ENCODE measurements at regions not wholly inside any gene's neighbourhood (a gene's known extent, or its start where the extent isn't known, plus 50 kb on each side); places are given as distances from the start of the nearest gene placed in this dataset.
"Not testable (repeated sequence)": the region's sequence is repeated elsewhere in the genome, so short reads cannot be mapped to it uniquely, and the experiment has no call there.

DNA sequence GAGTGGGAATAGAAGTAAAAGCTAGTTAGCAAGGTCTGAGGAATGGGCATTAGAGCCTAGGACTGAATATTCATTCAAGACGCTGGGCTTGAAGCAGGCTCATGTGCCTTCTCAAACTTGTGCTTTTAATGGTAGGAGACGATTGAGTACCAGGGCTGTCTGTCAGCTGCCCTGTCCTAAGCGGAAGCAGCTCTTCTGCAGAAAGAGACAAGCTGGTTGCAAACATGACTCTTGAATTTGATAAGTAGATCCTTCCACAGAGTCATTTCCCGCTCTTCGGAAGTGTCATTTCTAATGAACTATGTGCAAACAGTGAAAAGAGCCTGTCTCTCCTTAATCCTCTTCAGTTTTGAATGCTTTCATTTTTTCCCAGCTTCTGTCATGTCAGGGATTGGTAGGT, 176.4 kb downstream of the TFAP2B start:
- no peaks in the 10 kb centered on the region for H3K36me3 ChIP-seq (ENCODE audit: insufficient read depth, low read length)
- H3K4me1 ChIP-seq (ENCODE audit: insufficient read depth, low read length): no peaks in the 10 kb centered on the region
- H3K9ac ChIP-seq (ENCODE audit: low read depth, low read length): no peak overlapping the region

DNA sequence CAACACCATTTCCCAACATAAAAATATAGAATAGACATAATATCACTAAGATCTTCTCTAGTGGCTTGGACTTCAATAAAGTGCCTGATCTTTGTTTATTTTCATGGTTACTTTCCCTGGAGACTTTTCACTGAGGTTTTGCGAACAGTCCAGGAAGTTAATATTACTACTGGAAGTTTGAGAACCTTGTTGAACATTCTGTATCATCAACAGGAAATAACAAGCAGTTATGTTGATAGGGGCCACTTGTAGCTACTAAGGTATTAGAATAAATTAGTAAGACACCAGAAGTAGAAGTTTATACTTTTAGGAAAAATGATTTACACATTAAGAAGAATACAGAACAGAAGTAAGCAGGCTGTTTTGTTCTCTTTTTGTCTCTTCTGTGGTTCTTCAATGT, 180.2 kb downstream of the TFAP2B start:
- no peaks in the 10 kb centered on the region for H3K36me3 ChIP-seq (ENCODE audit: insufficient read depth, low read length)
- H3K9me3 ChIP-seq (ENCODE audit: control insufficient read depth, insufficient read depth, low read length): no peaks in the 10 kb centered on the region
- H3K4me1 ChIP-seq (ENCODE audit: insufficient read depth, low read length): no peaks in the 10 kb centered on the region
- H3K9ac ChIP-seq (ENCODE audit: low read depth, low read length): no peak overlapping the region

More for the DNA sequence above, 176.4 kb downstream of the TFAP2B start:
- no peaks in the 10 kb centered on the region for H3K9me3 ChIP-seq (ENCODE audit: control insufficient read depth, insufficient read depth, low read length)

GRCh38 chr6:51001399-51001798, 182.7 kb downstream of the TFAP2B start:
- no peaks in the 10 kb centered on the region for H3K36me3 ChIP-seq (ENCODE audit: insufficient read depth, low read length)
- H3K9ac ChIP-seq (ENCODE audit: low read depth, low read length): no peak overlapping the region
- no peaks in the 10 kb centered on the region for H3K4me1 ChIP-seq (ENCODE audit: insufficient read depth, low read length)
- no peaks in the 10 kb centered on the region for H3K9me3 ChIP-seq (ENCODE audit: control insufficient read depth, insufficient read depth, low read length)

- Histone ChIP-seq H3K4me1 (ENCODE audit: insufficient read depth, low read length) (no peaks in the 10 kb centered on the region), H3K9me3 (ENCODE audit: control insufficient read depth, insufficient read depth, low read length) (no peaks in the 10 kb centered on the region), H3K9ac (ENCODE audit: low read depth, low read length) (no peak overlapping the region), H3K36me3 (ENCODE audit: insufficient read depth, low read length) (no peaks in the 10 kb centered on the region)
Measured at GRCh38 chr6:51004380-51004779, 185.7 kb downstream of the TFAP2B start.

GRCh38 chr6:51005779-51006178, 187.1 kb downstream of the TFAP2B start:
- Histone ChIP-seq H3K4me1 (ENCODE audit: insufficient read depth, low read length) (no peaks in the 10 kb centered on the region), H3K36me3 (ENCODE audit: insufficient read depth, low read length) (no peaks in the 10 kb centered on the region), H3K9me3 (ENCODE audit: control insufficient read depth, insufficient read depth, low read length) (no peaks in the 10 kb centered on the region), H3K9ac (ENCODE audit: low read depth, low read length) (no peak overlapping the region)

GRCh38 chr6:51007237-51007636, 188.6 kb downstream of the TFAP2B start:
- no peaks in the 10 kb centered on the region for H3K9me3 ChIP-seq (ENCODE audit: control insufficient read depth, insufficient read depth, low read length)
- no peaks in the 10 kb centered on the region for H3K4me1 ChIP-seq (ENCODE audit: insufficient read depth, low read length)
- H3K36me3 ChIP-seq (ENCODE audit: insufficient read depth, low read length): no peaks in the 10 kb centered on the region
- H3K9ac ChIP-seq (ENCODE audit: low read depth, low read length): no peak overlapping the region

GRCh38 chr6:51008693-51009092, 190.0 kb downstream of the TFAP2B start:
- not testable (repeated sequence) for H3K4me1 ChIP-seq (ENCODE audit: insufficient read depth, low read length); H3K9me3 ChIP-seq (ENCODE audit: control insufficient read depth, insufficient read depth, low read length); H3K36me3 ChIP-seq (ENCODE audit: insufficient read depth, low read length); H3K9ac ChIP-seq (ENCODE audit: low read depth, low read length)

GRCh38 chr6:51013376-51013775, 194.7 kb downstream of the TFAP2B start:
- Histone ChIP-seq H3K9me3 (ENCODE audit: control insufficient read depth, insufficient read depth, low read length) (no peaks in the 10 kb centered on the region), H3K4me1 (ENCODE audit: insufficient read depth, low read length) (no peaks in the 10 kb centered on the region), H3K9ac (ENCODE audit: low read depth, low read length) (no peak overlapping the region), H3K36me3 (ENCODE audit: insufficient read depth, low read length) (no peaks in the 10 kb centered on the region)

- Histone ChIP-seq H3K36me3 (ENCODE audit: insufficient read depth, low read length) (no peaks in the 10 kb centered on the region), H3K9ac (ENCODE audit: low read depth, low read length) (no peak overlapping the region)
Measured at GRCh38 chr6:51015394-51015793, 196.7 kb downstream of the TFAP2B start.

GRCh38 chr6:51016489-51016888, 197.8 kb downstream of the TFAP2B start:
- Histone ChIP-seq H3K4me1 (ENCODE audit: insufficient read depth, low read length) (no peaks in the 10 kb centered on the region), H3K36me3 (ENCODE audit: insufficient read depth, low read length) (no peaks in the 10 kb centered on the region), H3K9ac (ENCODE audit: low read depth, low read length) (no peak overlapping the region), H3K9me3 (ENCODE audit: control insufficient read depth, insufficient read depth, low read length) (no peaks in the 10 kb centered on the region)

More at GRCh38 chr6:51015394-51015793, 196.7 kb downstream of the TFAP2B start:
- Histone ChIP-seq H3K4me1 (ENCODE audit: insufficient read depth, low read length) (no peaks in the 10 kb centered on the region), H3K9me3 (ENCODE audit: control insufficient read depth, insufficient read depth, low read length) (no peaks in the 10 kb centered on the region)

GRCh38 chr6:51019806-51020205, 201.1 kb downstream of the TFAP2B start:
- H3K36me3 ChIP-seq (ENCODE audit: insufficient read depth, low read length): no peaks in the 10 kb centered on the region
- H3K4me1 ChIP-seq (ENCODE audit: insufficient read depth, low read length): peaks cover 5% of the 10 kb centered on the region; the same call in 1 of the 2 replicates
- no peaks in the 10 kb centered on the region for H3K9me3 ChIP-seq (ENCODE audit: control insufficient read depth, insufficient read depth, low read length)
- no peak overlapping the region for H3K9ac ChIP-seq (ENCODE audit: low read depth, low read length)

DNA sequence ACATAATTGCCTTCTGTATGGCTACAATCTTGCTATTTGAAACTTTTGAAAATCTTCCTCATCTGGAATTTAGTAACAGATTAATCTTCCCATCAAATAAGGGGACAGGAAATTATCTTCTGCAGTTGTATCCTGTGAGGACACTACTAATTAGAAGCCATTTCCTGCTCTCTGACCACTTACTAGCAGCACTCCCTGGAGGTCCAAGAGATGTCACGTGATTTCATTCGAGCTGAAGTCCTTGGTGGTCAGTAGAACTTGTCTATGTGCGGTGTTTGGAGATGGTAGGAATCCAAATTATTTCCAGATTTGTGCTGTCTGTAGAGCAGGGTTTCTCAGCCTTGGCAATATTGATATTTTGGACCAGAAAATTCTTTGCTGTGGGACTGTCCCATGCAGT, 202.5 kb downstream of the TFAP2B start:
- peaks cover 6% of the 10 kb centered on the region; the same call in 1 of the 2 replicates for H3K4me1 ChIP-seq (ENCODE audit: insufficient read depth, low read length)
- H3K9me3 ChIP-seq (ENCODE audit: control insufficient read depth, insufficient read depth, low read length): no peaks in the 10 kb centered on the region
- H3K9ac ChIP-seq (ENCODE audit: low read depth, low read length): no peak overlapping the region
- H3K36me3 ChIP-seq (ENCODE audit: insufficient read depth, low read length): no peaks in the 10 kb centered on the region

DNA sequence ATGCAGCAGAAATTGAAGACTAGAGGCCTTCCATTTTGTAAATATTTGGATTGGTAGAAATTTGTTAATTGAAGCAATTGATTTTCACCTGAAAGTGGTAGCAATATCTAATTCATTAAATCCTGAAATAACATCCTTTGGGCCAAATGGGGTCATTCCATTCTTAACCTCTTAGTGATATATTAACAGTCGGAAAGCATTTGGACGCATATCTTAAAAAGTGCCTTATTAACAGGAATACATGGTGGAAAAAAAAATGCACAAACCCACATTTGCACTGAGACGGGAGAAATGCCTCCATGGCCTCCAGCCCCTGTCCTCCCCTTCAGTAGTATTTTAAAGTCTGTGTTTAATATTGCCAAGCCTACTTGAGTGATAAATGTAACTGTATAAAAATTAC, 205.5 kb downstream of the TFAP2B start:
- no peaks in the 10 kb centered on the region for H3K36me3 ChIP-seq (ENCODE audit: insufficient read depth, low read length)
- H3K9ac ChIP-seq (ENCODE audit: low read depth, low read length): no peak overlapping the region
- no peaks in the 10 kb centered on the region for H3K9me3 ChIP-seq (ENCODE audit: control insufficient read depth, insufficient read depth, low read length)
- H3K4me1 ChIP-seq (ENCODE audit: insufficient read depth, low read length): peaks cover 6% of the 10 kb centered on the region; the same call in 1 of the 2 replicates

DNA sequence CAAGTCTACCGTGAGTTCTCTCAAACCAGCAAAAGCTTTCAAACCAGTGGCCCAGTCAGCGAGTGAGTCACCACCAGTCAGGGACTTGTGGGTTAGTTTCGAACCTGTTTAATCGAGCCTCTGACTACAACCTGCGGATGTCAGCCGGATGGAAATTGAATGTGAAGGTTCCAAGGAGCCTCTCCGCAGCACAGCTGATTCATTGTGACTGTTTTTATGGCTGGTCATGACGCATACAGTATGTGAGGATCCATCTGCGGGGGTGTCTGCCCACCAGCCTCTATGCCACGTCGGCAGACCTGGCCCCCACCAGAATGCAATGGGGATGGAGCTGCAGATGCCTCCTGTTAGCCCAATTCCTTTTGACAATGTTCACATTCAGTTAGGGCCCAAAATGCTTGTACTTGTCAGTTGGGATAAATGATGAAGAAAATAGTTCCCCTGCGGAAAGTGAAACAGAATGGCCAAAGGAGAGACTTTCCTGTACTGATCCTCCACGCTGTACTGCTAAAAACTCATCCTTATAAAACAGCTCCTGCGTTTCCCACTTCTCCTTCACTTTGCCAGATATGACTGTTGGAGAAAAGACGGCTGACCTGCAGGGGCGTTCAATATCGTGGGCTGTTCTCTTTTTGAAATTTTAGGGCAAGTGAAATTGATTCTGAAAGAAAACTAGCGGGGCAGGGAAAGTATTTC, 206.6 kb downstream of the TFAP2B start:
- H3K4me1 ChIP-seq (ENCODE audit: insufficient read depth, low read length): peaks cover 6% of the 10 kb centered on the region; the same call in 1 of the 2 replicates
- no peak overlapping the region for H3K9ac ChIP-seq (ENCODE audit: low read depth, low read length)
- H3K36me3 ChIP-seq (ENCODE audit: insufficient read depth, low read length): no peaks in the 10 kb centered on the region
- no peaks in the 10 kb centered on the region for H3K9me3 ChIP-seq (ENCODE audit: control insufficient read depth, insufficient read depth, low read length)

- Histone ChIP-seq H3K9me3 (ENCODE audit: control insufficient read depth, insufficient read depth, low read length) (no peaks in the 10 kb centered on the region), H3K9ac (ENCODE audit: low read depth, low read length) (no peak overlapping the region), H3K4me1 (ENCODE audit: insufficient read depth, low read length) (peaks cover 6% of the 10 kb centered on the region; the same call in 1 of the 2 replicates), H3K36me3 (ENCODE audit: insufficient read depth, low read length) (no peaks in the 10 kb centered on the region)
Measured at GRCh38 chr6:51027283-51028065, 208.8 kb downstream of the TFAP2B start.
